PC-3 (cell line): ENCODE measurements at regions not wholly inside any gene's neighbourhood (a gene's known extent, or its start where the extent isn't known, plus 50 kb on each side); places are given as distances from the start of the nearest gene placed in this dataset.
A peak's percentile ranks its signal among the peaks of the same experiment; 100 is the strongest.

ENCODE experiments used
- ATAC-seq: fragments of 200-7000 bp; cut with Tn5 transposase; 2 replicates; pipeline ENCODE4 v1.9.1; 2020; ENCODE audit warnings: mild to moderate bottlenecking, moderate library complexity
- BruUV-seq: library from RNA; stranded (reverse); fragments of 400-500 nt; replicated peaks from 2 replicates; lab custom pipeline; 2021; lab: Mats Ljungman, UMichigan
- CTCF ChIA-PET: fragments of 300-600 bp; sonication (Branson Sonifier 250); formaldehyde crosslinking; loops from one replicate; lab custom pipeline; 2022; ENCODE audit warnings: antibody characterized with exemption; lab: Charles Lee
- POLR2A ChIA-PET: fragments of 300-600 bp; sonication (Branson Sonifier 250); formaldehyde crosslinking; loops from one replicate; lab custom pipeline; 2022; ENCODE audit warnings: antibody characterized with exemption; ENCODE audit not compliant: unreplicated experiment; lab: Charles Lee
- DNase-seq: peaks from one replicate; pipeline ENCODE4 v3.0.0-alpha.2; 2015
- H2AFZ ChIP-seq: fragments of 300-600 bp; sonication (generic); 2 replicates; pipeline ENCODE4 v1.6.0; 2016; ENCODE audit warnings: antibody characterized with exemption, low read length
- H3F3A ChIP-seq: fragments of 300-600 bp; sonication (generic); one replicate; pipeline ENCODE4 v1.6.0; 2017; ENCODE audit warnings: antibody characterized with exemption, low read length, control low read depth, mild to moderate bottlenecking; ENCODE audit not compliant: unreplicated experiment
- H3K27ac ChIP-seq: fragments of 300-600 bp; sonication (generic); 2 replicates; pipeline ENCODE4 v1.5.1; 2016; ENCODE audit warnings: mild to moderate bottlenecking, low read length
- H3K27me3 ChIP-seq: fragments of 300-600 bp; sonication (generic); 2 replicates; pipeline ENCODE4 v1.6.1; 2016; ENCODE audit warnings: low read length, mixed read lengths
- H3K36me3 ChIP-seq: fragments of 300-600 bp; sonication (generic); 2 replicates; pipeline ENCODE4 v1.6.1; 2016; ENCODE audit warnings: low read depth, mixed run types, low read length, mixed read lengths
- H3K4me1 ChIP-seq: fragments of 300-600 bp; sonication (generic); 2 replicates; pipeline ENCODE4 v1.5.1; 2016; ENCODE audit warnings: low read length; ENCODE audit not compliant: insufficient read depth
- H3K4me2 ChIP-seq: fragments of 300-600 bp; sonication (generic); 2 replicates; pipeline ENCODE4 v1.6.0; 2016; ENCODE audit warnings: low read length
- H3K4me3 ChIP-seq: fragments of 300-600 bp; sonication (generic); 2 replicates; pipeline ENCODE4 v1.5.1; 2016; ENCODE audit warnings: mild to moderate bottlenecking, low read length, mixed read lengths
- H3K79me2 ChIP-seq: fragments of 300-600 bp; sonication (generic); 2 replicates; pipeline ENCODE4 v1.6.1; 2017; ENCODE audit warnings: low read length, mixed read lengths
- H3K9ac ChIP-seq: fragments of 300-600 bp; sonication (generic); 2 replicates; pipeline ENCODE4 v1.6.0; 2016; ENCODE audit warnings: mild to moderate bottlenecking, low read length
- H3K9me2 ChIP-seq: fragments of 300-600 bp; sonication (generic); replicated peaks from 2 replicates; pipeline ENCODE4 v1.6.1; 2016; ENCODE audit warnings: mixed run types, low read length, mixed read lengths
- H3K9me3 ChIP-seq: fragments of 300-600 bp; sonication (generic); 2 replicates; pipeline ENCODE4 v1.6.1; 2016; ENCODE audit warnings: low read length, mixed read lengths
- H4K20me1 ChIP-seq: fragments of 300-600 bp; sonication (generic); 2 replicates; pipeline ENCODE4 v1.6.1; 2016; ENCODE audit warnings: low read length, mixed read lengths
- CTCF ChIP-seq: fragments of 300-600 bp; sonication (generic); conservative IDR thresholded peaks from 2 replicates; pipeline ENCODE4 v1.5.1; 2017; ENCODE audit warnings: antibody characterized with exemption, low read depth, mild to moderate bottlenecking, low read length
- EZH2 ChIP-seq: fragments of 300-600 bp; sonication (generic); IDR thresholded peaks from one replicate; pipeline ENCODE4 v1.6.1; 2017; ENCODE audit warnings: antibody characterized with exemption, mild to moderate bottlenecking, low read length; ENCODE audit not compliant: unreplicated experiment
- EZH2phosphoT487 ChIP-seq: fragments of 300-600 bp; sonication (generic); IDR thresholded peaks from 2 replicates; pipeline ENCODE4 v1.6.1; 2018; ENCODE audit warnings: mild to moderate bottlenecking, antibody characterized with exemption, low read length, borderline replicate concordance
- intact Hi-C: fragments of 100-400 bp; cut with micrococcal nuclease; formaldehyde crosslinking; loops from 2 replicates; pipeline ENCODE4 v1.9.0; 2023

GRCh38 chr4:111595456-111595855, 549.8 kb upstream of the FAM241A start:
- no peak overlapping the region for H2AFZ ChIP-seq
- no peak overlapping the region for H3K27ac ChIP-seq
- no peak overlapping the region for H3K9ac ChIP-seq
- DNase-seq (no peak), ATAC-seq (no peak)
- CTCF ChIA-PET, result no interaction called here
- no peak overlapping the region for H3K4me2 ChIP-seq
- BruUV-seq, result no TSS peak
- no peaks in the 10 kb centered on the region for H3K9me2 ChIP-seq
- H3K4me3 ChIP-seq, result no peak overlapping the region
- H3K9me3 ChIP-seq, result no peaks in the 10 kb centered on the region
- no peaks in the 10 kb centered on the region for H4K20me1 ChIP-seq
- no peaks in the 10 kb centered on the region for H3K36me3 ChIP-seq
- no peaks in the 10 kb centered on the region for H3F3A ChIP-seq
- POLR2A ChIA-PET, result no interaction called here
- H3K79me2 ChIP-seq, result no peaks in the 10 kb centered on the region
- TF ChIP-seq CTCF (no peak), EZH2 (no peak), EZH2phosphoT487 (no peak)
- no peaks in the 10 kb centered on the region for H3K4me1 ChIP-seq
- intact Hi-C loops, result no loop called here
- H3K27me3 ChIP-seq, result no peaks in the 10 kb centered on the region

DNA sequence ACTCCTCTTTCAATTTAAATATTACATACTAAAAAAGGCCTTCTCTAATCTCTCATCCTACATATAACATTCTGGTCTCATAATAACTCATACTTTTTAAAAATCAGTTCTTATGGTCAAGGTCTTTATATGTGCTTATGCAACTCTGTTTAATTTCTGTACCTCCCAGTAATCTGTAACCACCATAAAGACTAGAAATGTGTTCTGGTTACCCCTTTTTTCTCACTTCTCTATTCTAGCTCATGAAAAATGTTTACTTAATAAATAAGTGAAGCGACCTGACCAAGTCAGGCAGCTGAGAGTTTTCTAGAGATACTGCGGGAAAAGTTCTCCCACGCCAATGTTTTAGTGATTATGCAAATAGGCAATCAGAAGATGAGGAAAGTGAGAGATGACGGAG, 548.8 kb upstream of the FAM241A start:
- Histone ChIP-seq H3K4me3 (no peak overlapping the region), H3K36me3 (no peaks in the 10 kb centered on the region), H3F3A (no peaks in the 10 kb centered on the region), H3K4me1 (0 out of 2 replicates have a peak, but pooled peaks cover under 1% of the 10 kb centered on the region), H3K9ac (no peak overlapping the region), H3K4me2 (no peak overlapping the region), H4K20me1 (no peaks in the 10 kb centered on the region), H3K9me2 (no peaks in the 10 kb centered on the region), H3K79me2 (no peaks in the 10 kb centered on the region), H2AFZ (no peak overlapping the region), H3K9me3 (no peaks in the 10 kb centered on the region), H3K27me3 (no peaks in the 10 kb centered on the region), H3K27ac (no peak overlapping the region)
- intact Hi-C loops, result no loop called here
- no peak for TF ChIP-seq CTCF
- TF ChIP-seq EZH2, result no peak
- no peak for TF ChIP-seq EZH2phosphoT487
- DNase-seq, result no peak
- ChIA-PET POLR2A (no interaction called here), CTCF (no interaction called here)
- BruUV-seq, result no TSS peak
- no peak for ATAC-seq

GRCh38 chr4:111601671-111602070, 543.6 kb upstream of the FAM241A start:
- intact Hi-C loops, result loop anchor here (1.0 to 5.0 kb wide), 4 partner anchors 89 to 319 kb away; no protein-coding TSS in a partner anchor
- TF ChIP-seq CTCF (no peak), EZH2 (no peak), EZH2phosphoT487 (no peak)
- Histone ChIP-seq H3K4me2 (0 out of 2 replicates have a peak overlapping the region, but pooled peaks have one; percentile 1), H3K27me3 (no peaks in the 10 kb centered on the region), H3F3A (no peaks in the 10 kb centered on the region), H2AFZ (0 out of 2 replicates have a peak overlapping the region, but pooled peaks have one; percentile 22), H3K4me1 (peaks cover 9% of the 10 kb centered on the region; the same call in 1 of the 2 replicates), H3K9me3 (no peaks in the 10 kb centered on the region), H3K4me3 (no peak overlapping the region), H3K9ac (no peak overlapping the region), H3K9me2 (no peaks in the 10 kb centered on the region), H3K36me3 (no peaks in the 10 kb centered on the region), H4K20me1 (no peaks in the 10 kb centered on the region), H3K79me2 (no peaks in the 10 kb centered on the region), H3K27ac (no peak overlapping the region)
- ChIA-PET POLR2A (interaction anchor here (0.7 kb wide), 1 partner anchor 472 kb away, joined by 4 read pairs; no protein-coding TSS in a partner anchor), CTCF (no interaction called here)
- ATAC-seq, result peak; percentile 68
- no TSS peak for BruUV-seq
- DNase-seq, result peak; percentile 35
